ENCODE measurements at regions not wholly inside any gene's neighbourhood (a gene's known extent, or its start where the extent isn't known, plus 50 kb on each side); places are given as distances from the start of the nearest gene placed in this dataset.

- TF ChIP-seq RAD21 (IDR thresholded peaks at IDR 0.05 in 1 of 2, conservative IDR thresholded peaks at IDR 0.05 in 1 of 2; ENCODE audit: low read depth in 2 of 2, low read length in 2 of 2) (peak; percentile 89 to 93), EGR1 (IDR thresholded peaks at IDR 0.05; ENCODE audit: borderline replicate concordance, low read depth, low read length) (peak; percentile 89), EP300 (IDR thresholded peaks at IDR 0.05; ENCODE audit: borderline replicate concordance in 1 of 2, low read depth in 2 of 2, low read length in 2 of 2) (peak in 1 of 2 experiments; percentile 40; a peak in 1 of 3 replicates), KDM1A (IDR thresholded peaks at IDR 0.05; ENCODE audit: borderline replicate concordance, low read length) (no peak), RXRA (IDR thresholded peaks at IDR 0.05; ENCODE audit: insufficient read depth, low read depth, low read length) (0 out of 2 replicates have a peak, but pooled peaks have one; percentile 28), MAX (IDR thresholded peaks at IDR 0.05) (peak; percentile 70; the same call in 1 of the 2 replicates), TCF12 (IDR thresholded peaks at IDR 0.05; ENCODE audit: low read depth, low read length) (0 out of 2 replicates have a peak, but pooled peaks have one; percentile 42), TBP (IDR thresholded peaks at IDR 0.05; ENCODE audit: low read depth, low read length) (0 out of 2 replicates have a peak, but pooled peaks have one; percentile 3)
- TF ChIP-seq, protein P1, sequence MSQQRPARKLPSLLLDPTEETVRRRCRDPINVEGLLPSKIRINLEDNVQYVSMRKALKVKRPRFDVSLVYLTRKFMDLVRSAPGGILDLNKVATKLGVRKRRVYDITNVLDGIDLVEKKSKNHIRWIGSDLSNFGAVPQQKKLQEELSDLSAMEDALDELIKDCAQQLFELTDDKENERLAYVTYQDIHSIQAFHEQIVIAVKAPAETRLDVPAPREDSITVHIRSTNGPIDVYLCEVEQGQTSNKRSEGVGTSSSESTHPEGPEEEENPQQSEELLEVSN (IDR thresholded peaks at IDR 0.05): no peak
These were observed 144.6 kb upstream of the TNR start (continued) for GRCh38 chr1:175887981-175888428.
